ENCODE measurements at regions not wholly inside any gene's neighbourhood (a gene's known extent, or its start where the extent isn't known, plus 50 kb on each side); places are given as distances from the start of the nearest gene placed in this dataset.
"Not testable (repeated sequence)": the region's sequence is repeated elsewhere in the genome, so short reads cannot be mapped to it uniquely, and the experiment has no call there.

DNA sequence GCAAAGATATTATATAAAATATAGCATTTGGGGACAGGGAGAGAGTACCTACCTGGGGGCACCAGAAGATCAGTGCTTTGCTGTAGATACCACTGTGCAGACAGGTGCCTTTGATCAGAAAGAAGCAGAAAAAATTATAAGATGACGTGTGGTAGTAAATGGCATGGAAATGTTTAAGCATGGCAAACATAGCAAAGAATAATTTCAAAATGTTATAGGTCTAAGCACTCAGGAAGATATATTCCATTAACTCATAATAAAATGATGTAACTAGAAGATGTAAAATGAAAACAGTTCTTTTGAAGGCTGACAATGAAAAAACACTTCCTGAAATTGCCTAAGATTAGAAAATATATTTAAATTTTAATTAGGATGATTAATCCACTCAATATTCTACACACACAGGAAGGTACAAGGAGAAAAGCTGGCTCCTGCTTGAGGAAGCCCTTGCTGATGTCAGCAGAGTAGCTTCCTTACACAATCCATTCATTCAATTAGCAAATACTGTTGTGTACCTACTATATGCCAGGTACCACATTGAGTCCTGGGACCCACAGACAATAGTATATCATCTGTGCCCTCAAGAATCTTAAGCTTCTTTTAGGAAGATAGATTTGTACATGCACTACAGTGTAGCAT is 290.2 kb upstream of the CNR1 start:
- no peaks in the 10 kb centered on the region for H3K4me1 ChIP-seq (ENCODE audit: insufficient read depth, low read length)
- no peaks in the 10 kb centered on the region for H3K36me3 ChIP-seq (ENCODE audit: insufficient read depth, low read length)
- H3K9ac ChIP-seq (ENCODE audit: low read depth, low read length): no peak overlapping the region
- H3K9me3 ChIP-seq (ENCODE audit: control insufficient read depth, insufficient read depth, low read length): no peaks in the 10 kb centered on the region

DNA sequence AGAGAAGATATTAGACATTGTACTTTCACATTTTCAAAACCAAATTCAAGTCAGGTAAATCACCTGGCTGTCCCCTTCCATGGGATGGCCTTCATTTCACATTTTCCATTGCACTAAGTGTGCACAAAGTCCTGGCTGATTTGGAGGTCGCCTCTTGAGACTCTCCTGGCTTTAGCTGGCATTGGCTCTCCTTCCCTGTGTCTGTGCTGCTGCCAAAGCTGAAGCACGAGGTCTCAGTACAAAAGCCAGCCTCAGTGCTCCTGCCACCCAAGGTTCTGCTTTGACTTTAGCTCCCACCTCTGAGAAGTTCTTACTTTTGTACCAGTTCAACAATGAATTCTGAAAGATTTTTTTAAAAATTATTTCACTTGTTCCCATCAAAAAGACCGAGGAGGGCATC is 289.2 kb upstream of the CNR1 start:
- Histone ChIP-seq H3K4me1 (ENCODE audit: insufficient read depth, low read length) (no peaks in the 10 kb centered on the region), H3K9me3 (ENCODE audit: control insufficient read depth, insufficient read depth, low read length) (no peaks in the 10 kb centered on the region), H3K36me3 (ENCODE audit: insufficient read depth, low read length) (no peaks in the 10 kb centered on the region), H3K9ac (ENCODE audit: low read depth, low read length) (no peak overlapping the region)

DNA sequence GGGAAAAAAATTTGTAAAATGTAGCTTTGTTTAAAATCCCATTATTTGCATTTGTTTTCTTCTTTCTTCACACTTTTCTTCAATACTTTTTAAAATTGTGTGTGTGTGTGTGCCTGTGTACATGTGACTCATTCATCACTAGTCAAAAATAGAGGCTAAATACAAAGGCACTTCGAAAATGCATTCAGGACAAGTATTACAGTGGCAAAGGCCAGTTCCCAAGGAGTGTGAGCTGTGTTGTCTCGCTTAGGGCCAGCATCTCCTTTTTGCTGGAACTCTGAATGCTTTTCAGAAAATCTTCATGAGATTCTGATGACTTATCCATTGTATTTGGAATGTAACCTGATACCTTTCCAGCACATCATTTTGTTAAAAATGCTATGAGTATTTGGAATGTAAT is 288.5 kb upstream of the CNR1 start:
- Histone ChIP-seq H3K9ac (ENCODE audit: low read depth, low read length) (no peak overlapping the region), H3K9me3 (ENCODE audit: control insufficient read depth, insufficient read depth, low read length) (no peaks in the 10 kb centered on the region), H3K4me1 (ENCODE audit: insufficient read depth, low read length) (no peaks in the 10 kb centered on the region), H3K36me3 (ENCODE audit: insufficient read depth, low read length) (no peaks in the 10 kb centered on the region)

DNA sequence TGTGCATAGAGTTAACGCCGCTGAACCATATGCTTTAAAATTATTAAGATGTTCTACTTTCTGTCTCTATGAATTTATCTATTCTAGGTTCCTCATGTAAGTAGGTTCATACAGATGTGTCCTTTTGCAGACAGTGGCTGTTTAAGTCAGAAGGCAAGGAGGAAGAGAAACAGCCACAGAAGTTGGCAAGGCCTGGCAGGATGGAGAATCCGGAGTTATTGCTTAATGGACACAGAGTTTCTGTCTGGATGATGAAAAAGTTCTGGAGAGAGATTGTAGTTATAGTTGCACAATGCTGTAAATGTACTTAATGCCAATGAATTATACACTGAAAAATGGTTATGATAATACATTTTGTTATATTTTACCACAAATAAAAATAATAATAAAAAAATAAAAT is 283.6 kb upstream of the CNR1 start:
- H3K9me3 ChIP-seq (ENCODE audit: control insufficient read depth, insufficient read depth, low read length): no peaks in the 10 kb centered on the region
- H3K4me1 ChIP-seq (ENCODE audit: insufficient read depth, low read length): no peaks in the 10 kb centered on the region
- no peaks in the 10 kb centered on the region for H3K36me3 ChIP-seq (ENCODE audit: insufficient read depth, low read length)
- no peak overlapping the region for H3K9ac ChIP-seq (ENCODE audit: low read depth, low read length)

DNA sequence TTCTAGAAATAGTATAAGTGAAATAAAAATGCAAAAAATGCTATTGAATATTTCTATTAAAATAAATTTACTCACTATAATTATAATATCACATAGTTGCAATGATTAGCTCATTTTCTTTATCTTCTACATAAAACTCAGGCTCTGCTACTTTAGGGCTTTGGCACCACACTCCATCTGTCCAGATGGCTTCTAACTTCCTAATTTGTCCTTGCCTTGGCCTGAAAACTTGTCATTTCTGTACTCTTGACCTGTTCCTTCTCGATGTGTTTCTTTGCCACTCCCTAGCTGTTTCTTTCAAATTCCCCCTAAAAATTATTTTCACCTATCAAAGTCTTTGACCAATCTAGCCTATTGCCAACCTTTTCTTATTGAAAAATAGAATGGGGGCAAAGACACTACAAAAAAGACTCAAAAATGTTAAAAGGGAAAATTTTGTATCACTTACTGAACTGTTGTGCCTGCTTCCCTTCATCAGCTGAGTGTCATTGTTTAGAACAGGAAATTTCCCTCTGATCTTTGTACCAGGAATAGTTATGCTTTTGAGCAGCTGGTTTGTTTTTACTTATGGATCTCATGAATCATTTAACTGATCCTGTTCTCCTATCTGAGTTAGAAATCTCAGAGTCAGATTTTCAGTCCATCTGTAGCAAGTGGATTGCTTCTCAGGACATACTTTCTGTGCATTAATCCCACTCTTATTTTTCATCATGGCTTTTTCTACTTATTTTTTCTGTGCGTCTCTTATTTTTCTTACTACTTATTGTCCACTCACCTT is 279.2 kb upstream of the CNR1 start:
- no peak overlapping the region for H3K9ac ChIP-seq (ENCODE audit: low read depth, low read length)
- peaks cover 2% of the 10 kb centered on the region; the same call in 1 of the 2 replicates for H3K9me3 ChIP-seq (ENCODE audit: control insufficient read depth, insufficient read depth, low read length)
- no peaks in the 10 kb centered on the region for H3K4me1 ChIP-seq (ENCODE audit: insufficient read depth, low read length)
- no peaks in the 10 kb centered on the region for H3K36me3 ChIP-seq (ENCODE audit: insufficient read depth, low read length)

DNA sequence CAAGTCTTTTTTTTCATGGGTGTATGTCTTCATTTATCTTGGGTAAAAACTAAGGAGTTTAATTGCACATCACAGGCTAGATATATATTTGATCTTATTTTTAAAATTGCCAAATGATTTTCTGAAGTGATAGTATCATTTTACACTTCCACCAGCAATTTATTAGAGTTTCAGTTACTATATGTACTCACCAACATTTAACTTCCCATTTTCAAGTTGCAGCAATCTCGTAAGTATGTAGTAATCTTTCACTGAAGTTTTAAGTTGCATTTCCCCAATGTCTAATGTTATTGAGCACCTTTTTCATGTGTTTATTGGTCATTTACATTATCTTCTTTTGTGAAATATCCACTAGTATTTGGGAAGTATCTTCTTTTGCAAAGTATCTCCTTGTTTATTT is 277.4 kb upstream of the CNR1 start:
- Histone ChIP-seq H3K36me3 (ENCODE audit: insufficient read depth, low read length) (no peaks in the 10 kb centered on the region), H3K9ac (ENCODE audit: low read depth, low read length) (no peak overlapping the region), H3K9me3 (ENCODE audit: control insufficient read depth, insufficient read depth, low read length) (peaks cover 2% of the 10 kb centered on the region; the same call in 1 of the 2 replicates), H3K4me1 (ENCODE audit: insufficient read depth, low read length) (no peaks in the 10 kb centered on the region)

DNA sequence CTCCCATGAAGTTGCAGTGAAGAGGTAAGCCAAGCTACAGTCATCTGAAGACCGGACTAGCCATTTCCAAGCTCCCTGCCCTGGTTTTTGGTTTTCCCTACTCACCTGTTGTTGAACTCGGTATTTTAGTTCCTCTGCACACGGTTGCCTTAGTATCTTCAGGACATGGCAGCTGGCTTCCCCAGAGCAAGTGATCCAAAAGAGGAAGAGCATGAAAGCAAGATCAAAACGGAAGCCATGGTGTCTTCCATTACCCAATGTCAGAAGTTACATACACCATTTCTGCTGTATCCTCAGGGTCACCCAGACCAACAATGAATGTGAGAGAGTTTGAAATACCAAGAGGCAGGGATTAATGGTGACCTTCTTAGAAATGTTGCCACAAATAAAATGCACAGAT is 276.6 kb upstream of the CNR1 start:
- no peaks in the 10 kb centered on the region for H3K36me3 ChIP-seq (ENCODE audit: insufficient read depth, low read length)
- no peaks in the 10 kb centered on the region for H3K4me1 ChIP-seq (ENCODE audit: insufficient read depth, low read length)
- H3K9ac ChIP-seq (ENCODE audit: low read depth, low read length): no peak overlapping the region
- peaks cover 2% of the 10 kb centered on the region; the same call in 1 of the 2 replicates for H3K9me3 ChIP-seq (ENCODE audit: control insufficient read depth, insufficient read depth, low read length)

DNA sequence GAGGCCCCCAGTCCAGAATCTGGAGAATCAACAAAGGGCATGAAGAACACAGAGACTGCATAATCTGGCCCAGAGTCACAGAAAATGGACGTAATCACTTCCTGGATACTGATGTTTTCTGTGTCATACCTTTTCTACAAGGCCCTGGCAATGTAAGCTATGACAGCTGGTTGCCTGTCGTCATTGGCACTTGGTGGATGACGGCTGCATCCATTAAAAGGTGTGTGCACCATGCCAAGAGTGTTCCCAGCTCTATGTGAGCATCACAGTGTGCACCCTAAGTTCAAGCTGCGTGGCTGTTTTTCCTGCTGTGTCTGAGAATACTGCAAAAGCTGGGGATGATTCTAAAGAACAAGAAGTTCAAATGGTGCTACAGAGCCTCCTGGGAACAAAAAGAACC is 275.2 kb upstream of the CNR1 start:
- Histone ChIP-seq H3K4me1 (ENCODE audit: insufficient read depth, low read length) (no peaks in the 10 kb centered on the region), H3K9ac (ENCODE audit: low read depth, low read length) (no peak overlapping the region), H3K9me3 (ENCODE audit: control insufficient read depth, insufficient read depth, low read length) (peaks cover 2% of the 10 kb centered on the region; the same call in 1 of the 2 replicates), H3K36me3 (ENCODE audit: insufficient read depth, low read length) (no peaks in the 10 kb centered on the region)

DNA sequence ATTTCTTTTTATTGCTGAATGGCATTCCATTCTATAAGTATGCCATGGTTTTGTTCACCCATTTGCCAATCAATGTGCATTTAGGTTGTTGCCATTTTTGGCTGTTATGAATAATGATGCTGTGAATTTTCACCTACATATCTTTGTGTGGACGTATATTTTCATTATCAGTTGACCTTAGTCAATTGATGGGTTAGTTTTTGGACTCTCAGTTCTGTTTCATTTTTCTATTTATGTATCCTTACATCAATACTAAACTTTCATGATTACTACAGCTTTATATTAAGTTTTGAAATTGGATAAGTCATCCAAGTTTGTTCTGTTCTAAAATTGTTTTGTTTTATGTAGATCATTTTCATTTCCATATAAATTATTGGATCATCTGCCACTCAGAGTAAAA is 261.9 kb upstream of the CNR1 start:
- no peak overlapping the region for H3K9ac ChIP-seq (ENCODE audit: low read depth, low read length)
- H3K4me1 ChIP-seq (ENCODE audit: insufficient read depth, low read length): no peaks in the 10 kb centered on the region
- H3K9me3 ChIP-seq (ENCODE audit: control insufficient read depth, insufficient read depth, low read length): no peaks in the 10 kb centered on the region
- no peaks in the 10 kb centered on the region for H3K36me3 ChIP-seq (ENCODE audit: insufficient read depth, low read length)

DNA sequence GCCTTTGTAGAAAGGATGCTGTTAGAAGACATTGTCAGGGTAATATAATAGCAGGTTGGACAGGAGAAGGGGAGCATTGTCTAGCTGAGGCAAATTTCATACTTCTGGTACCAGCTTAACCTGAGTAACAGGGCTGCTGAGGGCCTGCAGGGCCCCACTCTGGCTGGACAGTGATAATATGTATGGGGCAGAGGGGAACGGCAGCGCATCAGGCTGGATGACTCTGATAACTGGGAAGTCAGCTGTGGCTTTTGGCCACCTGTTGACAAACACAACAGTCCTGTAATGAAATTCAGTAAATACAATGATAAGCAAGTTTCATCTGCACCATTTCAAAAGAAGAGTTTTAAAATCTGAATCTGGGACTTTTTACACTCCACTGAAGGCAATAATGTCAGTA is 259.9 kb upstream of the CNR1 start:
- H3K9me3 ChIP-seq (ENCODE audit: control insufficient read depth, insufficient read depth, low read length): no peaks in the 10 kb centered on the region
- no peaks in the 10 kb centered on the region for H3K4me1 ChIP-seq (ENCODE audit: insufficient read depth, low read length)
- H3K9ac ChIP-seq (ENCODE audit: low read depth, low read length): no peak overlapping the region
- H3K36me3 ChIP-seq (ENCODE audit: insufficient read depth, low read length): no peaks in the 10 kb centered on the region

DNA sequence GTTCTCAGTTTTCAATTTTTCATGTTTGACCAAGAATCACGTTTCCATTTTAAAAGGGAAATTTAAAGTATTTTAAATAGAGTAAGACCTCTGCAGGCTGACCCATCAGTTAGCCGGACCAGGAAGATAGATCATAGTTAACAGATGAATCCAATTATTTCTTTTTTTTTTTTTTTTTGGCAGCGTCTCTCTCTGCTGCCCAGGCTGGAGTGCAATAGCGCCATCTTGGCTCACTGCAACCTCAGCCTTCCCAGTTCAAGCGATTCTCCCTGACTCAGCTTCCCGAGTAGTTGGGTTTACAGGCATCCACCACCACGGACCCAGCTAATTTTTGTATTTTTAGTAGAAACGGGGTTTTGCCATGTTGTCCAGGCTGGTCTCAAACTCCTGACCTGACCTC is 256.7 kb upstream of the CNR1 start:
- Histone ChIP-seq H3K4me1 (ENCODE audit: insufficient read depth, low read length) (no peaks in the 10 kb centered on the region), H3K9me3 (ENCODE audit: control insufficient read depth, insufficient read depth, low read length) (no peaks in the 10 kb centered on the region), H3K9ac (ENCODE audit: low read depth, low read length) (no peak overlapping the region), H3K36me3 (ENCODE audit: insufficient read depth, low read length) (no peaks in the 10 kb centered on the region)

DNA sequence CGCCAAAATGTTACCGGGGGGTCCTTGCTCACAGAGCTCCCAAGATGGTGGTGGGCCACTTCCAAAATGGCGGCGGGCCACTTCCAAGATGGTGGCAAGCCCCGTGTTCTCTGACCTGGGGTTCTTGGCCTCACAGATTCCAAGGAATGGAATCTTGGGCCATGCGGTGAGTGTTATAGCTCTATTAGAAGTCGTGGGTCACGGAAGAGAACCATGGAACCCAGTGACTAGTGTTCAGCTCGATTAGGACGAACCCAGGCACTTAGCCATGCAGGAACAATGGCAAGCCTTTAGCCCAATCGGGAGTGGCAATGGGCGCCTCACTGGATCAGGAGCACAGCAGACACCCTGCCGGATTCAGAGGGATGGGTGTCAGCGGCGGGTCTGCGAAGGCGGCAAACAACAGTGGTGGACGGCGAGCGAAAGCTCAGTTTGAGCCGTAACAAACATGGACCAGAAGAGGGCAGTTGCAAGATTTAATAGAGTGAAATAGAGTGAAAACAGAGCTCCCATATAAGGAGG is 254.9 kb upstream of the CNR1 start:
- not testable (repeated sequence) for H3K9me3 ChIP-seq (ENCODE audit: control insufficient read depth, insufficient read depth, low read length); H3K9ac ChIP-seq (ENCODE audit: low read depth, low read length); H3K36me3 ChIP-seq (ENCODE audit: insufficient read depth, low read length); H3K4me1 ChIP-seq (ENCODE audit: insufficient read depth, low read length)

DNA sequence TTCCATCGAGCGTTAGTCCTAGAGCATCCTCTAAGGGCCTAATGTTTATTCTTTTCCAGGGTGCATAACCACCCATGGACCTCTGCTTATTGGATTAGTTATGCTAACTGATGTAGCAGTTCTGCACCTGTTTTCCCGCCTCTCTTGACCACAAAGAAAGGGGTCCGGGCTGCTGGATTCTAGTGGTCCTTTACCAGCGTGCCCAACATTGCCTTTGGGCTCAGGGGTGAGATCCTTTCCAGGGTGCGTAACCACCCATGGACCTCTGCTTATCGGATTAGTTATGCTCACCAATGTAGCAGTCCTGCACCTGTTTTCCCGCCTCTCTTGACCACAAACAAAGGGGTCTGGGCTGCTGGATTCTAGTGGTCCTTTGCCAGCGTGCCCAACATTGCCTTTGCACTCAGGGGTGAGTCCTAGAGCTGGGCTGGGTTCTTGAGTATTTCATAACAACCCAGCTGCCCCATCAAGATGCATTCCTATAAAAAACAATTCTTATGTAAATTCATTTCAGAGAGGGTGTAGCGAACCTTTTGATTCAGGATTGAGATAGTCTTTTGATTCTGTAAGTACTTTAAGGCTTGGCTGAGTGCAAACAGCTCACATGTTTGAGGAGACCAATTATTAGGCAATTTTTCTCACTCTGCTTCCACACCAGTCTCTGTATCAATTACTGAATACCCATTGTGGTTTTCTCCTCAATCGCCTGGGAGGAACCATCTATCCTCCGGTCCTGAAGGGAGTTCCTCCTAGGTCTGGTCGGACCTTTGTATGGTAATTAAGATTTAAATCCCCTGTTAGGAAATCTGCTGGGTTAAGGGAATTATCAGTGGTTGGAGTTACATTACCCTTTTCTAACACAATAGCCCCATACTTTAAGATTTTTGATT is 253.0 kb upstream of the CNR1 start:
- H3K9me3 ChIP-seq (ENCODE audit: control insufficient read depth, insufficient read depth, low read length); H3K9ac ChIP-seq (ENCODE audit: low read depth, low read length); H3K4me1 ChIP-seq (ENCODE audit: insufficient read depth, low read length); H3K36me3 ChIP-seq (ENCODE audit: insufficient read depth, low read length): not testable (repeated sequence)

DNA sequence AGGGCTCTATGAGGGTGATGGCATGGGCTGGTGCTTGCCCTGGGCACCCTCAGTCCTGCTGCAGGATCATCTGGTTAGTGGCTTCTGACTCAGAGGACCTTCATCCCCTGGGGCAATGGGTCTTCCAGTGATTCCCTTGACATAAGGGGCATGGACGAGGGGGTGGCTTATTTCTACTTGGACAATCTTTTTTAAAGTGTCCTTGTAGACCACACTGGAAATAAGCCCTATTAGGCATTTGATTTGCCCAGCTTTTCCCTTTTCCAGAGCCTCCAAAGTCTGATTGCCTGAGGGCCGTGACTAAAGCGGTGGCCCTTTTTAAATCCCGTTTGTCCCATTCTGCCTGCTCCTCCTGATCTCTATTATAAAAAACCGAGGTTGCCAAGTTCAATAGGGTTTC is 251.2 kb upstream of the CNR1 start:
- not testable (repeated sequence) for H3K36me3 ChIP-seq (ENCODE audit: insufficient read depth, low read length); H3K9me3 ChIP-seq (ENCODE audit: control insufficient read depth, insufficient read depth, low read length); H3K4me1 ChIP-seq (ENCODE audit: insufficient read depth, low read length); H3K9ac ChIP-seq (ENCODE audit: low read depth, low read length)
